SU-DHL-6 (cell line): ENCODE measurements at regions not wholly inside any gene's neighbourhood (a gene's known extent, or its start where the extent isn't known, plus 50 kb on each side); places are given as distances from the start of the nearest gene placed in this dataset.

Source experiments
- H2AFZ ChIP-seq: fragments of 200-600 bp; sonication (generic); 2 replicates; pipeline ENCODE4 v1.6.1; 2014; ENCODE audit warnings: low read depth, mild to moderate bottlenecking, moderate library complexity, mixed read lengths, antibody characterized with exemption, low read length; ENCODE audit not compliant: severe bottlenecking
- H3F3A ChIP-seq: fragments of 200-600 bp; shearing (Covaris generic); 2 replicates; pipeline ENCODE4 v1.6.0; 2016; ENCODE audit warnings: antibody characterized with exemption, mild to moderate bottlenecking; ENCODE audit not compliant: insufficient read depth
- H3K27ac ChIP-seq: fragments of 200-600 bp; sonication (generic); 2 replicates; pipeline ENCODE4 v1.5.1; 2016; ENCODE audit warnings: low read depth, mild to moderate bottlenecking, low read length, moderate library complexity, mixed read lengths
- H3K27me3 ChIP-seq: fragments of 200-600 bp; sonication (generic), shearing (Covaris generic); 2 replicates; pipeline ENCODE4 v1.6.0; 2014; ENCODE audit warnings: mild to moderate bottlenecking, low read length
- H3K36me3 ChIP-seq: fragments of 200-600 bp; sonication (generic); 2 replicates; pipeline ENCODE4 v1.6.1; 2014; ENCODE audit warnings: mild to moderate bottlenecking, low read length, mixed read lengths
- H3K4me2 ChIP-seq: fragments of 300-600, 200-600 bp; shearing (Covaris generic), sonication (generic); 2 replicates; pipeline ENCODE4 v1.6.0; 2014; ENCODE audit warnings: low read length, low read depth, mild to moderate bottlenecking; ENCODE audit not compliant: poor library complexity, severe bottlenecking
- H3K4me3 ChIP-seq: fragments of 200-600 bp; sonication (generic); 2 replicates; pipeline ENCODE4 v1.5.1; 2014; ENCODE audit warnings: antibody characterized with exemption, low read length, mild to moderate bottlenecking, mixed read lengths; ENCODE audit not compliant: insufficient read depth, poor library complexity, severe bottlenecking
- H3K79me2 ChIP-seq: fragments of 200-600 bp; sonication (generic); 2 replicates; pipeline ENCODE4 v1.6.1; 2014; ENCODE audit warnings: mild to moderate bottlenecking, low read length, moderate library complexity; ENCODE audit not compliant: insufficient read depth
- H3K9ac ChIP-seq: fragments of 200-600 bp; sonication (generic); 2 replicates; pipeline ENCODE4 v1.7.0; 2014; ENCODE audit warnings: mild to moderate bottlenecking, low read length
- H3K9me2 ChIP-seq: fragments of 200-600 bp; sonication (generic); replicated peaks from 2 replicates; pipeline ENCODE4 v1.6.1; 2014; ENCODE audit warnings: low read length; ENCODE audit not compliant: insufficient read depth
- H3K9me3 ChIP-seq: fragments of 200-600 bp; sonication (generic); 2 replicates; pipeline ENCODE4 v1.6.1; 2014; ENCODE audit warnings: low read length, mixed read lengths; ENCODE audit not compliant: insufficient read depth
- H4K20me1 ChIP-seq: fragments of 200-600 bp; sonication (generic); 2 replicates; pipeline ENCODE4 v1.6.1; 2014; ENCODE audit warnings: low read depth, mild to moderate bottlenecking, antibody characterized with exemption, low read length, moderate library complexity, mixed read lengths
- CTCF ChIP-seq: fragments of 200-600 bp; sonication (generic); IDR thresholded peaks from one replicate; pipeline ENCODE4 v1.5.1; 2017; ENCODE audit warnings: antibody characterized with exemption, mild to moderate bottlenecking, low read length, moderate library complexity; ENCODE audit not compliant: insufficient read depth, poor library complexity, severe bottlenecking
- EZH2phosphoT487 ChIP-seq: fragments of 200-600 bp; sonication (generic), shearing (Covaris generic); conservative IDR thresholded peaks from 2 replicates; pipeline ENCODE4 v1.6.1; 2018; ENCODE audit warnings: mild to moderate bottlenecking, antibody characterized with exemption, low read length, moderate library complexity, mixed read lengths

- H2AFZ ChIP-seq = no peak overlapping the region
- H4K20me1 ChIP-seq = no peaks in the 10 kb centered on the region
- H3K36me3 ChIP-seq = no peaks in the 10 kb centered on the region
- no peaks in the 10 kb centered on the region for H3K79me2 ChIP-seq
- H3K27me3 ChIP-seq = no peaks in the 10 kb centered on the region
- H3K9ac ChIP-seq = no peak overlapping the region
- no peak overlapping the region for H3K4me3 ChIP-seq
- H3K27ac ChIP-seq = no peak overlapping the region
- H3K4me2 ChIP-seq = no peak overlapping the region
- TF ChIP-seq EZH2phosphoT487 (no peak), CTCF (no peak)
- no peaks in the 10 kb centered on the region for H3K9me2 ChIP-seq
- no peaks in the 10 kb centered on the region for H3F3A ChIP-seq
- H3K9me3 ChIP-seq = no peaks in the 10 kb centered on the region
Observed at GRCh38 chr9:36521148-36521547, 51.5 kb upstream of the MELK start.

- Histone ChIP-seq H3K4me3 (no peak overlapping the region), H3K36me3 (no peaks in the 10 kb centered on the region), H2AFZ (no peak overlapping the region), H3F3A (no peaks in the 10 kb centered on the region), H3K9me2 (no peaks in the 10 kb centered on the region), H3K27ac (no peak overlapping the region), H3K9ac (no peak overlapping the region), H3K9me3 (no peaks in the 10 kb centered on the region), H4K20me1 (no peaks in the 10 kb centered on the region), H3K79me2 (no peaks in the 10 kb centered on the region), H3K4me2 (no peak overlapping the region), H3K27me3 (no peaks in the 10 kb centered on the region)
- TF ChIP-seq EZH2phosphoT487 = no peak
- TF ChIP-seq CTCF = no peak
Observed at GRCh38 chr9:36517131-36517530, 55.6 kb upstream of the MELK start.

GRCh38 chr9:36504156-36504555, 68.5 kb upstream of the MELK start:
- Histone ChIP-seq H3K4me3 (no peak overlapping the region), H3K27ac (no peak overlapping the region), H2AFZ (peak overlapping the region; percentile 10)

More at GRCh38 chr9:36504156-36504555, 68.5 kb upstream of the MELK start:
- H3K4me2 ChIP-seq = no peak overlapping the region
- no peaks in the 10 kb centered on the region for H3K9me3 ChIP-seq
- TF ChIP-seq EZH2phosphoT487 (no peak), CTCF (no peak)
- H3K36me3 ChIP-seq = no peaks in the 10 kb centered on the region
- no peak overlapping the region for H3K9ac ChIP-seq
- H4K20me1 ChIP-seq = no peaks in the 10 kb centered on the region
- no peaks in the 10 kb centered on the region for H3F3A ChIP-seq
- no peaks in the 10 kb centered on the region for H3K27me3 ChIP-seq
- H3K9me2 ChIP-seq = no peaks in the 10 kb centered on the region
- H3K79me2 ChIP-seq = no peaks in the 10 kb centered on the region
